GM12873 (cell line): ENCODE measurements at regions not wholly inside any gene's neighbourhood (a gene's known extent, or its start where the extent isn't known, plus 50 kb on each side); places are given as distances from the start of the nearest gene placed in this dataset.

Experiments
- TF ChIP-seq, protein P1 (sequence below): IDR thresholded peaks from 2 replicates; pipeline ENCODE4 v1.5.1; 2012; ENCODE audit warnings: low read depth, mild to moderate bottlenecking, moderate library complexity, low read length, control low read depth; ENCODE audit not compliant: insufficient read depth; ENCODE audit errors: missing control alignments

DNA sequence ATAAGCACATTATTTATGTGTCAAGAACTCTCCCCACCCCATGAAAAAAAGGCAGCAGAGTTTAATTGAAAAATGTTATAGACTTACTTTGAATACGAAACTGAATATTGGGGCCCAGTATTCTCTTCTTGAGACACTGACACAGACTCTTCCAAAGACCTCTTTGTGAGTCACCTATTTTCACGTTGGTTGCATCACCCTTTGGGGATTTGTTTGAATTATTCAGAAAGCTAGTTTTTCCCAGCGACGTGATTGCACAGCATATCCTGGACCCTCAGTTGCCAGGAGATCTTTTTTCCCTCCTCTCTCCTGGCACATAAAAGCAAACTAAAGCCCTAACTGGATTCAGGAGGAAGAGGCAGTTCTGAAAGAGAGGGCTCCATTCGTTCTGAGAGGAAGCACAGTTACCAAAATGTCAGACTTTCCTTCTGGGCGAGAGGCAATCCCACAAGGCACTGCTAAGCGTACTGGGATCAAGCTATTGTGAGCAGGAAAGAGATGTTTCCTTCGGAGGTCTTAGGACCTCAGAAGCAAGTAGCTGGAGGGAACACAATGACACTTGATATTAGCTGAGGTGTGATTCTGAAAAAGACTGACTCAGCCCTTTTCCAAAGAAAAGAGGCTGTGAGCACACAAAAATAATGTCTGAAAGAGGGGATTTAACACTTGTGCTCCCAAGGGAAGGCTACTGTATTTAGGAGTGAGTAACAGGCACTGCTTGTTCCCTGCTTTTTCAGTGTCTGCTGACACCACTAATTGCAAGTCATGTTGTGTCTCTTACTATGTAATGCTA, 65.8 kb upstream of the CADPS start:
- TF ChIP-seq, protein P1, sequence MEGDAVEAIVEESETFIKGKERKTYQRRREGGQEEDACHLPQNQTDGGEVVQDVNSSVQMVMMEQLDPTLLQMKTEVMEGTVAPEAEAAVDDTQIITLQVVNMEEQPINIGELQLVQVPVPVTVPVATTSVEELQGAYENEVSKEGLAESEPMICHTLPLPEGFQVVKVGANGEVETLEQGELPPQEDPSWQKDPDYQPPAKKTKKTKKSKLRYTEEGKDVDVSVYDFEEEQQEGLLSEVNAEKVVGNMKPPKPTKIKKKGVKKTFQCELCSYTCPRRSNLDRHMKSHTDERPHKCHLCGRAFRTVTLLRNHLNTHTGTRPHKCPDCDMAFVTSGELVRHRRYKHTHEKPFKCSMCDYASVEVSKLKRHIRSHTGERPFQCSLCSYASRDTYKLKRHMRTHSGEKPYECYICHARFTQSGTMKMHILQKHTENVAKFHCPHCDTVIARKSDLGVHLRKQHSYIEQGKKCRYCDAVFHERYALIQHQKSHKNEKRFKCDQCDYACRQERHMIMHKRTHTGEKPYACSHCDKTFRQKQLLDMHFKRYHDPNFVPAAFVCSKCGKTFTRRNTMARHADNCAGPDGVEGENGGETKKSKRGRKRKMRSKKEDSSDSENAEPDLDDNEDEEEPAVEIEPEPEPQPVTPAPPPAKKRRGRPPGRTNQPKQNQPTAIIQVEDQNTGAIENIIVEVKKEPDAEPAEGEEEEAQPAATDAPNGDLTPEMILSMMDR, result no peak

- TF ChIP-seq, protein P1, result no peak
Observed at GRCh38 chr3:62942227-62942626, 67.0 kb upstream of the CADPS start.

- TF ChIP-seq, protein P1, result no peak
Observed at GRCh38 chr3:62942764-62943163, 67.5 kb upstream of the CADPS start.

DNA sequence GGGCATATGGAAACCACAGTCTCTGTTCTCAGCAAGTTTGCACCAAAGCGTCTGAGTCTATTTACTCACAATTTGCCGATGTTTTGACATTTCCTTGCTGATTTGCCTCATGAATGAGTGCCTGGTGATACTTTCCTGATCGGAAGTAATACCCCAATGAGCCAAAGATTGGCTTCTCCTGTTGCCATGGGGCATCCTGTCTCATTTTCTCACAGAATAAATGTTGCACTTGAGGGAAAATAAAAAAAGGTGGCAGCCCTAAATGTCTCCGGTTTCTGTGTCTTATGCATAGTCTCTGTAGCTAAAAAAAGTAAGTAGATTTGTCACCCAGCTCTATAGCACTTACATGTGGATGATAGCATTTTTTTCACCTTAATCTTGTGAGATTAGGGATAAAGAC, 73.7 kb upstream of the CADPS start:
- TF ChIP-seq, protein P1, result no peak

DNA sequence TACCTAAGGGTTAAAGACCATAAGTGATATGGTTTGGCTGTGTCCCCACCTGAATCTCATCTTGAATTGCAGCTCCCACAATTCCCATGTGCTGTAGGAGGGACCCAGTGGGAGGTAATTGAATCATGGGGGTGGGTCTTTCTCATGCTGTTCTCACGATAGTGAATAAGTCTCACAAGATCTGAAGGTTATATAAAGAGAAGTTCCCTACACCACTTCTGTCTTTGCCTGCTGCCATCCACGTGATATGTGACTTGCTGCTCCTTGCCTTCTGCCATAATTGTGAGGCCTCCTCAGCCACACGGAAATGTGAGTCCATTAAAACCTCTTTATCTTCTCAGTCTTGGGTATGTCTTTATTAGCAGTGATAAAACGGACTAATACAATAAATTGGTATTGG, 75.0 kb upstream of the CADPS start:
- TF ChIP-seq, protein P1, result no peak

DNA sequence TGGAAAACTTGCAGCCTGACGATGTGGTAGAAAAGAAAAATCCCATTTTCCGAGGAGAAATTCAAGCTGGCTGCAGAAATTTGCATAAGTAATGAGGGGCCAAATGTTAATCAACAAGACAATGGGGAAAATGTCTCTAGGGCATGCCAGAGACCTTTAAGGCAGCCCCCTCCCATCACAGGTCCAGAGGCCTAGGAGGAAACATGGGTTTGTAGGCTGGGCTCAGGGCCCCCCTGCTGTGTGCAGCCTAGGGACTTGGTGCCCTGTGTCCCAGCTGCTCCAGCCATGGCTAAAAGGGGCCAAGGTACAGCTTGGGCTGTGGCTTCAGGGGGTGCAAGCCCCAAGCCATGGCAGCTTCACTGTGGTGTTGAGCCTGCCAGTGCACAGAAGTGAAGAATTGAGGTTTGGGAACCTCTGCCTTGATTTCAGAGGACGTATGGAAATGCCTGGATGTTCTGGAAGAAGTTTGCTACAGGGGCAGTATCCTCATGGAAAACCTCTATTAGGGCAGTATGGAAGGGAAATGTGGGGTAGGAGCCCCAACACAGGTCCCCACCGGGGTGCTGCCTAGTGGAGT, 75.9 kb upstream of the CADPS start:
- TF ChIP-seq, protein P1, result no peak

- TF ChIP-seq, protein P1, result no peak
Observed at GRCh38 chr3:62954580-62954979, 79.4 kb upstream of the CADPS start.
